HepG2 (cell line): ENCODE measurements at regions not wholly inside any gene's neighbourhood (a gene's known extent, or its start where the extent isn't known, plus 50 kb on each side); places are given as distances from the start of the nearest gene placed in this dataset.

ENCODE experiments used
- ATAC-seq: fragments of 200-7000 bp; cut with Tn5 transposase; 3 replicates; pipeline ENCODE4 v1.9.1; 2020; ENCODE audit warnings: mild to moderate bottlenecking, moderate library complexity
- BruUV-seq: library from RNA; stranded (reverse); fragments of 400-500 nt; replicated peaks from 2 replicates; lab custom pipeline; 2021; lab: Mats Ljungman, UMichigan
- CTCF ChIA-PET: fragments of 300-600 bp; formaldehyde crosslinking; extraction: SDS; loops from one replicate; lab custom pipeline; 2021; ENCODE audit warnings: low total read pairs, inconsistent platforms, low intra/inter-chr PET ratio; lab: Yijun Ruan, JAX
- POLR2A ChIA-PET: fragments of 350-600 bp; sonication (Branson Sonifier 250); formaldehyde crosslinking; loops from one replicate; lab custom pipeline; 2020; ENCODE audit warnings: antibody characterized with exemption, inconsistent platforms; lab: Yijun Ruan, JAX
- DNase-seq: peaks from one replicate; pipeline ENCODE4 v3.0.0-alpha.2; 2015; ENCODE audit warnings: low spot score
- FAIRE-seq: peaks from 3 replicates; lab custom pipeline; 2011; peaks lifted over from hg19 to GRCh38; lab: Jason Lieb, UNC
- H2AFZ ChIP-seq: one replicate; pipeline ENCODE4 v1.6.1; 2011; ENCODE audit warnings: low read length, inconsistent platforms
- H3K27ac ChIP-seq: fragments of 300-600 bp; 3 replicates; pipeline ENCODE4 v1.8.0; 2011; ENCODE audit warnings: mixed run types, mild to moderate bottlenecking, mixed read lengths, low read length, inconsistent platforms; ENCODE audit not compliant: insufficient read depth; ENCODE audit errors: extremely low read length
- H3K27me3 ChIP-seq, 2 experiments: fragments of 200-600 bp in 1 of 2; 2 replicates in 1 of 2; 3 replicates in 1 of 2; pipeline versions ENCODE4 v1.6.0 to v1.8.0; 2011; ENCODE audit warnings: low read length in 2 of 2, mild to moderate bottlenecking in 2 of 2, moderate library complexity in 2 of 2, inconsistent platforms in 1 of 2; ENCODE audit not compliant: insufficient read depth in 2 of 2, control insufficient read depth in 1 of 2
- H3K36me3 ChIP-seq, 2 experiments: fragments of 200-600 bp in 1 of 2; replicated peaks in 1 of 2; 2 replicates in 1 of 2; 3 replicates in 1 of 2; pipeline versions ENCODE4 v1.5.1 to v1.8.0; 2011; ENCODE audit warnings: low read length in 2 of 2, inconsistent platforms in 1 of 2; ENCODE audit not compliant: insufficient read depth in 2 of 2, control insufficient read depth in 1 of 2
- H3K4me1 ChIP-seq: 2 replicates; pipeline ENCODE4 v1.5.1; 2012; ENCODE audit warnings: low read length, inconsistent platforms; ENCODE audit not compliant: insufficient read depth
- H3K4me2 ChIP-seq: 2 replicates; pipeline ENCODE4 v1.6.0; 2011; ENCODE audit warnings: low read depth, low read length, inconsistent platforms
- H3K4me3 ChIP-seq, 3 experiments: fragments of 200-600 bp in 1 of 3; sonication (generic), shearing (Covaris generic) in 1 of 3; replicated peaks in 1 of 3; 2 replicates each; pipeline ENCODE4 v1.5.1; 2011 to 2016; ENCODE audit warnings: low read length in 3 of 3, inconsistent platforms in 2 of 3, low read depth in 2 of 3, mild to moderate bottlenecking in 2 of 3, control low read depth in 1 of 3, mixed read lengths in 1 of 3; ENCODE audit not compliant: insufficient read depth in 1 of 3
- H3K79me2 ChIP-seq: one replicate; pipeline ENCODE4 v1.6.1; 2011; ENCODE audit warnings: low read length, inconsistent platforms; ENCODE audit not compliant: insufficient read depth
- H3K9ac ChIP-seq: 2 replicates; pipeline ENCODE4 v1.6.0; 2011; ENCODE audit warnings: mild to moderate bottlenecking, low read depth, low read length, inconsistent platforms; ENCODE audit not compliant: insufficient read depth
- H3K9me3 ChIP-seq: 2 replicates; pipeline ENCODE4 v1.5.1; 2012; ENCODE audit warnings: mild to moderate bottlenecking, low read length
- H4K20me1 ChIP-seq: 2 replicates; pipeline ENCODE4 v1.6.0; 2011; ENCODE audit warnings: inconsistent platforms, mild to moderate bottlenecking, low read length, moderate library complexity; ENCODE audit not compliant: insufficient read depth
- ADNP ChIP-seq: sonication (generic); formaldehyde crosslinking; IDR thresholded peaks from 2 replicates; pipeline ENCODE4 v1.4.0; 2020; ENCODE audit warnings: missing genetic modification reagents
- GABPB1 ChIP-seq: IDR thresholded peaks from 2 replicates; pipeline ENCODE4 v1.6.1; 2016; ENCODE audit warnings: mild to moderate bottlenecking, missing genetic modification reagents, moderate library complexity, missing compliant biosample characterization
- ZFP82 ChIP-seq: sonication (generic); formaldehyde crosslinking; IDR thresholded peaks from 2 replicates; pipeline ENCODE4 v1.5.1; 2020; ENCODE audit warnings: mild to moderate bottlenecking, missing genetic modification reagents, borderline replicate concordance
- ZNF441 ChIP-seq: sonication (generic); formaldehyde crosslinking; IDR thresholded peaks from 2 replicates; pipeline ENCODE4 v1.7.0; 2021; ENCODE audit warnings: missing genetic modification reagents, borderline replicate concordance
- ZNF570 ChIP-seq: sonication (generic); formaldehyde crosslinking; IDR thresholded peaks from 2 replicates; pipeline ENCODE4 v1.4.0; 2020; ENCODE audit warnings: mild to moderate bottlenecking, missing genetic modification reagents, borderline replicate concordance
- ZNF615 ChIP-seq: sonication (generic); formaldehyde crosslinking; IDR thresholded peaks from 2 replicates; pipeline ENCODE4 v1.5.0; 2020; ENCODE audit warnings: mild to moderate bottlenecking, missing genetic modification reagents, borderline replicate concordance
- ZNF678 ChIP-seq: sonication (generic); formaldehyde crosslinking; IDR thresholded peaks from 2 replicates; pipeline ENCODE4 v1.4.0; 2020; ENCODE audit warnings: mild to moderate bottlenecking, missing genetic modification reagents
- ZNF839 ChIP-seq: sonication (generic); formaldehyde crosslinking; IDR thresholded peaks from 2 replicates; pipeline ENCODE4 v1.4.0; 2020; ENCODE audit warnings: missing genetic modification reagents, mild to moderate bottlenecking, borderline replicate concordance
- ZSCAN25 ChIP-seq: sonication (generic); formaldehyde crosslinking; IDR thresholded peaks from 2 replicates; pipeline ENCODE4 v1.8.0; 2022; ENCODE audit warnings: mild to moderate bottlenecking, missing genetic modification reagents
- ZSCAN9 ChIP-seq: IDR thresholded peaks from 2 replicates; pipeline ENCODE4 v1.6.1; 2016; ENCODE audit warnings: borderline replicate concordance
- WGBS: methylation state at CpG from one replicate; pipeline ENCODE4 v1.1.6; 2017; ENCODE audit warnings: low lambda C conversion rate; 5-methylcytosine and 5-hydroxymethylcytosine counted together
- in situ Hi-C: cut with HindIII; loops from 2 replicates; pipeline ENCODE4 v1.10.0; 2017; ENCODE audit warnings: low pct_unique_long_range_greater_than_20kb; ENCODE audit not compliant: extremely low pct_ligation_motif_present
- intact Hi-C: fragments of 100-400 bp; cut with micrococcal nuclease; formaldehyde crosslinking; loops from one replicate; pipeline ENCODE4 v1.10.0; 2022; ENCODE audit not compliant: unreplicated experiment
- TF ChIP-seq, protein P1 (sequence below): sonication (generic); formaldehyde crosslinking; IDR thresholded peaks from 2 replicates; pipeline ENCODE4 v1.8.1; 2023; ENCODE audit warnings: mild to moderate bottlenecking, missing genetic modification reagents
- TF ChIP-seq, protein P2 (sequence below): sonication (generic); formaldehyde crosslinking; IDR thresholded peaks from 2 replicates; pipeline ENCODE4 v1.4.0; 2020; ENCODE audit warnings: missing genetic modification reagents, borderline replicate concordance
- TF ChIP-seq, protein P3 (sequence below): sonication (generic); formaldehyde crosslinking; conservative IDR thresholded peaks from 2 replicates; pipeline ENCODE4 v1.4.0; 2020; ENCODE audit warnings: missing genetic modification reagents

DNA sequence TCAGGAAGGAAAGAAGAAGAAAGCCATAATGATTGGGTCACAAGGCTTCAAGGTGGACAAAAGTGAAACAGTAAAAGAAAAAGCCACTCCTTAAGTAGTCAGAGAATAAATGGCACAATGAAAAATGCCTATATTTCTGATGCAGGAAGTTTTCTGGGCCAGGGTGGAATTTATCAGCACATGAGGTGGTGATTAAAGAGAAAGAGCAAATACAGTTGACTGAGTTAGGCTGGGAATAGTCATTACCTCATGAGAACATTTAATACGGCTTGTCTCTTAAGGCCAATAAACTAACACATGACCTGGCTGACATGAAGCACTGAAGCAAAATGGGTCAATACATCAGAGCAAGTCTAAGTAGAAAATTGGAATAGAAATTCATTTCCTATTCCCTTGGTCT, 499.7 kb downstream of the TMTC2 start:
- 8% methylated on average over 1 of the region's 1 CpG for WGBS
- H3K9ac ChIP-seq = no peak overlapping the region
- TF ChIP-seq, protein P1, sequence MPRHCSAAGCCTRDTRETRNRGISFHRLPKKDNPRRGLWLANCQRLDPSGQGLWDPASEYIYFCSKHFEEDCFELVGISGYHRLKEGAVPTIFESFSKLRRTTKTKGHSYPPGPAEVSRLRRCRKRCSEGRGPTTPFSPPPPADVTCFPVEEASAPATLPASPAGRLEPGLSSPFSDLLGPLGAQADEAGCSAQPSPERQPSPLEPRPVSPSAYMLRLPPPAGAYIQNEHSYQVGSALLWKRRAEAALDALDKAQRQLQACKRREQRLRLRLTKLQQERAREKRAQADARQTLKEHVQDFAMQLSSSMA = no peak
- no peak for TF ChIP-seq ADNP (CRISPR knock-in tag)
- CTCF ChIA-PET = no interaction called here
- no peaks in the 10 kb centered on the region for H4K20me1 ChIP-seq
- peaks cover 32% of the 10 kb centered on the region for H3K9me3 ChIP-seq
- BruUV-seq = no TSS peak
- FAIRE-seq (no peak), ATAC-seq (no peak), DNase-seq (no peak)
- no peak overlapping the region for H2AFZ ChIP-seq
- no peaks in the 10 kb centered on the region for H3K4me1 ChIP-seq
- no peak overlapping the region for H3K4me3 ChIP-seq
- no peak overlapping the region for H3K27ac ChIP-seq
- H3K36me3 ChIP-seq = no peaks in the 10 kb centered on the region
- no peak overlapping the region for H3K4me2 ChIP-seq
- POLR2A ChIA-PET = no interaction called here
- H3K79me2 ChIP-seq = no peaks in the 10 kb centered on the region
- in situ Hi-C loops (no loop called here), intact Hi-C loops (no loop called here)
- H3K27me3 ChIP-seq = no peaks in the 10 kb centered on the region

DNA sequence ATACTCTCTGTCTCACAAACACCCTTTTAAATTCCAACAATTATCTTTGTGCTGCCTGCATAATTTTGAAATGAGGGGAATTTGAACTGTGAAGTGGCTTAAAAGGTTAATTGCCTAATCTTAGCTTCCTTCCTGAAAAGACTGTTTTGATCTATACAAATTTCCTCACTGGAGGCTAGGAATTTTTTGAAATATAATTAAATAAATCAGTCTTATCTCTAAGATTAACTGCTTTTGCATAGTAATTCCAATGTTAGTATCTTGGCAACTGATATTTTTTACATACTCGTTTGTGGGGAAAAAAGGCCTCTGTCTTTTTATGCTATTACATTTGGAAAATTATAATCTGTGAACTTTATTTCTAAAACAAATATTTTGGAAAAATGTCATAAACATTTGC, 498.5 kb downstream of the TMTC2 start:
- Histone ChIP-seq H3K4me1 (no peaks in the 10 kb centered on the region), H2AFZ (no peak overlapping the region), H3K79me2 (no peaks in the 10 kb centered on the region), H4K20me1 (no peaks in the 10 kb centered on the region), H3K27me3 (no peaks in the 10 kb centered on the region), H3K9ac (no peak overlapping the region), H3K4me3 (no peak overlapping the region), H3K4me2 (no peak overlapping the region)
- in situ Hi-C loops = no loop called here
- BruUV-seq = no TSS peak
- POLR2A ChIA-PET = no interaction called here
- DNase-seq (no peak), FAIRE-seq (no peak)
- CTCF ChIA-PET = no interaction called here
- no peak for TF ChIP-seq ZSCAN25 (CRISPR knock-in tag)
- TF ChIP-seq GABPB1 = no peak
- no peak for TF ChIP-seq ZNF570
- no peak for TF ChIP-seq ZNF678 (CRISPR knock-in tag)
- no peak for TF ChIP-seq ZSCAN9 (CRISPR knock-in tag)
- no peak for TF ChIP-seq ZNF839 (CRISPR knock-in tag)
- TF ChIP-seq ZNF441 (CRISPR knock-in tag) = no peak
- no peak for TF ChIP-seq ZNF615 (CRISPR knock-in tag)
- TF ChIP-seq, protein P2, sequence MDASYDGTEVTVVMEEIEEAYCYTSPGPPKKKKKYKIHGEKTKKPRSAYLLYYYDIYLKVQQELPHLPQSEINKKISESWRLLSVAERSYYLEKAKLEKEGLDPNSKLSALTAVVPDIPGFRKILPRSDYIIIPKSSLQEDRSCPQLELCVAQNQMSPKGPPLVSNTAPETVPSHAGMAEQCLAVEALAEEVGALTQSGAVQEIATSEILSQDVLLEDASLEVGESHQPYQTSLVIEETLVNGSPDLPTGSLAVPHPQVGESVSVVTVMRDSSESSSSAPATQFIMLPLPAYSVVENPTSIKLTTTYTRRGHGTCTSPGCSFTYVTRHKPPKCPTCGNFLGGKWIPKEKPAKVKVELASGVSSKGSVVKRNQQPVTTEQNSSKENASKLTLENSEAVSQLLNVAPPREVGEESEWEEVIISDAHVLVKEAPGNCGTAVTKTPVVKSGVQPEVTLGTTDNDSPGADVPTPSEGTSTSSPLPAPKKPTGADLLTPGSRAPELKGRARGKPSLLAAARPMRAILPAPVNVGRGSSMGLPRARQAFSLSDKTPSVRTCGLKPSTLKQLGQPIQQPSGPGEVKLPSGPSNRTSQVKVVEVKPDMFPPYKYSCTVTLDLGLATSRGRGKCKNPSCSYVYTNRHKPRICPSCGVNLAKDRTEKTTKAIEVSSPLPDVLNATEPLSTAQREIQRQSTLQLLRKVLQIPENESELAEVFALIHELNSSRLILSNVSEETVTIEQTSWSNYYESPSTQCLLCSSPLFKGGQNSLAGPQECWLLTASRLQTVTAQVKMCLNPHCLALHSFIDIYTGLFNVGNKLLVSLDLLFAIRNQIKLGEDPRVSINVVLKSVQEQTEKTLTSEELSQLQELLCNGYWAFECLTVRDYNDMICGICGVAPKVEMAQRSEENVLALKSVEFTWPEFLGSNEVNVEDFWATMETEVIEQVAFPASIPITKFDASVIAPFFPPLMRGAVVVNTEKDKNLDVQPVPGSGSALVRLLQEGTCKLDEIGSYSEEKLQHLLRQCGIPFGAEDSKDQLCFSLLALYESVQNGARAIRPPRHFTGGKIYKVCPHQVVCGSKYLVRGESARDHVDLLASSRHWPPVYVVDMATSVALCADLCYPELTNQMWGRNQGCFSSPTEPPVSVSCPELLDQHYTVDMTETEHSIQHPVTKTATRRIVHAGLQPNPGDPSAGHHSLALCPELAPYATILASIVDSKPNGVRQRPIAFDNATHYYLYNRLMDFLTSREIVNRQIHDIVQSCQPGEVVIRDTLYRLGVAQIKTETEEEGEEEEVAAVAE (CRISPR knock-in tag) = no peak
- TF ChIP-seq ZFP82 = no peak
- TF ChIP-seq, protein P3, sequence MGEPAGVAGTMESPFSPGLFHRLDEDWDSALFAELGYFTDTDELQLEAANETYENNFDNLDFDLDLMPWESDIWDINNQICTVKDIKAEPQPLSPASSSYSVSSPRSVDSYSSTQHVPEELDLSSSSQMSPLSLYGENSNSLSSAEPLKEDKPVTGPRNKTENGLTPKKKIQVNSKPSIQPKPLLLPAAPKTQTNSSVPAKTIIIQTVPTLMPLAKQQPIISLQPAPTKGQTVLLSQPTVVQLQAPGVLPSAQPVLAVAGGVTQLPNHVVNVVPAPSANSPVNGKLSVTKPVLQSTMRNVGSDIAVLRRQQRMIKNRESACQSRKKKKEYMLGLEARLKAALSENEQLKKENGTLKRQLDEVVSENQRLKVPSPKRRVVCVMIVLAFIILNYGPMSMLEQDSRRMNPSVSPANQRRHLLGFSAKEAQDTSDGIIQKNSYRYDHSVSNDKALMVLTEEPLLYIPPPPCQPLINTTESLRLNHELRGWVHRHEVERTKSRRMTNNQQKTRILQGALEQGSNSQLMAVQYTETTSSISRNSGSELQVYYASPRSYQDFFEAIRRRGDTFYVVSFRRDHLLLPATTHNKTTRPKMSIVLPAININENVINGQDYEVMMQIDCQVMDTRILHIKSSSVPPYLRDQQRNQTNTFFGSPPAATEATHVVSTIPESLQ (CRISPR knock-in tag) = no peak
- TF ChIP-seq, all 625 proteins: peak for 0
- intact Hi-C loops = no loop called here
- no peak for ATAC-seq
- H3K9me3 ChIP-seq = peaks cover 26% of the 10 kb centered on the region
- H3K27ac ChIP-seq = no peak overlapping the region
- WGBS = 0% methylated on average over 1 of the region's 1 CpG
- no peaks in the 10 kb centered on the region for H3K36me3 ChIP-seq
